Omental fat pad (tissue), 3 donors: ENCODE measurements at regions not wholly inside any gene's neighbourhood (a gene's known extent, or its start where the extent isn't known, plus 50 kb on each side); places are given as distances from the start of the nearest gene placed in this dataset.

ENCODE experiments used
- ATAC-seq: fragments of 150-250 bp; one replicate; pipeline ENCODE4 v1.9.1; 2016; ENCODE audit warnings: mild to moderate bottlenecking, moderate library complexity; ENCODE audit not compliant: low FRiP score
- DNase-seq: peaks from one replicate; pipeline ENCODE4 v3.0.0-alpha.2; 2019; ENCODE audit warnings: low spot score
- TF ChIP-seq, protein P1 (sequence below), 3 donors: fragments of 450-650 bp; IDR thresholded peaks; one replicate each; pipeline ENCODE4 v1.5.1; 2016 to 2017; ENCODE audit warnings: antibody characterized with exemption in 3 of 3, mild to moderate bottlenecking in 3 of 3, moderate library complexity in 2 of 3

DNA sequence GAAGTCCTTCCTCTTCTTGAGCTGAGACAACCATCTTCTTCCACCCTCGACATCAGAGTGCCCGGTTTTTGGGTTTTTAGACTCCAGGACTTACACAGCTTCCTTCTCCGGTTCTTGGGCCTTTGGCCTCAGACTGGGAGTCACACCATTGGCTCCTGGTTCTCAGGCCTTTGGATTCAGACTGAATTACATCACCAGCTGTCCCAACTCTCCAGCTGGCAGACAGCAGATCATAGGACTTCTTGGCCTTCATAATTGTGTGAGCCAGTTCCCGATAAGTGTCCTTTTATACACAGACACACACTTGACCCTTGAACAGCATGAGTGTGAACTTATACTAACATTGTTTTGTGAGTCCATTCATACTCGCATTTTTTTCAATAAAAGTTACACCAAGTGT lies 166.0 kb upstream of the UBL3 start:
- ATAC-seq (no peak), DNase-seq (no peak)
- TF ChIP-seq, protein P1, sequence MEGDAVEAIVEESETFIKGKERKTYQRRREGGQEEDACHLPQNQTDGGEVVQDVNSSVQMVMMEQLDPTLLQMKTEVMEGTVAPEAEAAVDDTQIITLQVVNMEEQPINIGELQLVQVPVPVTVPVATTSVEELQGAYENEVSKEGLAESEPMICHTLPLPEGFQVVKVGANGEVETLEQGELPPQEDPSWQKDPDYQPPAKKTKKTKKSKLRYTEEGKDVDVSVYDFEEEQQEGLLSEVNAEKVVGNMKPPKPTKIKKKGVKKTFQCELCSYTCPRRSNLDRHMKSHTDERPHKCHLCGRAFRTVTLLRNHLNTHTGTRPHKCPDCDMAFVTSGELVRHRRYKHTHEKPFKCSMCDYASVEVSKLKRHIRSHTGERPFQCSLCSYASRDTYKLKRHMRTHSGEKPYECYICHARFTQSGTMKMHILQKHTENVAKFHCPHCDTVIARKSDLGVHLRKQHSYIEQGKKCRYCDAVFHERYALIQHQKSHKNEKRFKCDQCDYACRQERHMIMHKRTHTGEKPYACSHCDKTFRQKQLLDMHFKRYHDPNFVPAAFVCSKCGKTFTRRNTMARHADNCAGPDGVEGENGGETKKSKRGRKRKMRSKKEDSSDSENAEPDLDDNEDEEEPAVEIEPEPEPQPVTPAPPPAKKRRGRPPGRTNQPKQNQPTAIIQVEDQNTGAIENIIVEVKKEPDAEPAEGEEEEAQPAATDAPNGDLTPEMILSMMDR (IDR thresholded peaks at IDR 0.05) = no peak

DNA sequence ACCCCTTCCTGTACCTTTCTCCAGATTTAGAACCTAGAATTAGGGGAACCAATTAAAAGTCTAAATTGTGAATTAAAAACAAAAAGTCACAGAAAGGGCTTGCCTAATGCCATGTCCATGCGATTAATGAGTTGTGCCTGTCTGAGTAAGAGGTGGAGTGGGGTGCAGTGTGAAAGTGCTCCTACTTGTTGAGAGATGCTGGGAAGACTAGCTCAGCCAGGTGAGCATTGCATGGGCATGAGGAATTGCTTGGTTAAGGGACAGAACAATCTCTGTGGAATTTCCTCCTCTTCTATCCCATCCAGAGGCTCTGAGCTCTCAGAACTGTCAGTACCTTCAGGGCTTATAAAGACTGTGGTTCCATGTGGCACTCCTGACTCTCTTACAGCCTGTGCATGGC lies 159.0 kb upstream of the UBL3 start:
- DNase-seq = no peak
- TF ChIP-seq, protein P1 (IDR thresholded peaks at IDR 0.05) = no peak
- no peak for ATAC-seq

DNA sequence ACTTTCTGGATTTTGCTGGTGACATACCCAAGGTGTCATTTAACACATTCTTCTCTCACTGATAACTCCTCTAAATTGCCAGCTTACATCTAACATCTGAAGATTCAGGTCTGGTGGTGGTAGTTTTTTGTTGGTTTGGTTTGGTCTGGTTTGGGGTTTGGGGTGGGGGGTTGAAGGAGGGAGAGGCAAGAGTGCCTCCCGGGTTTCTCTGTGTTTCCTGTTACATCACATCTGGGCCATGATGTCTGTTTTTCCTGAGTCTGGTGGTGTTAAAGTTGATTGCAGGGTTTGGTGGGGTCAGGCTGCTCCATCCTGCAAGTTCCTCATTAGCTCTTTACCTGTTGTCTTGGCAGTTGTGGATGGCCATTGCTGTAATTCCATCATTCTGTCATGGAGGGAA lies 155.8 kb upstream of the UBL3 start:
- TF ChIP-seq, protein P1 (IDR thresholded peaks at IDR 0.05) = no peak
- ATAC-seq (no peak), DNase-seq (no peak)

DNA sequence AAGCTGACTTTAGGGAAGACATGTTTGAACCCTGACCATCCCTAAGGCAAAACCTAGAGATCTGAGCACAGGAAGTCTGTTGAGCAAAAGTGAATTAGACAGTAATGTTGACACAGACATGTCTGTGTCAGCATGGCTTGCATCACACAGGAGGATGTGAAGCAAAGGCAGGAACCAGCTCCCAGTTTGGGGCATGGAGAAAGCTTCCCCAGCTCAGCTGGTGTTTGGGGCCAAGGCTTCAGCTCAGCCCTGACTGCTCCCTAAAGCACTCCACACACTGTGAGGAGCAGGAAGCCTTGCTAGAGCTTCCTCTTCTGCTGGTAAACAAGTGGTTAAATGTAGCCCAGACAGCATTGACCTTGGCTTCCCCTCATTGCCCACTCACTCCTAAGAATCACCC lies 153.8 kb upstream of the UBL3 start:
- ATAC-seq (no peak), DNase-seq (no peak)
- TF ChIP-seq, protein P1 (IDR thresholded peaks at IDR 0.05) = no peak

DNA sequence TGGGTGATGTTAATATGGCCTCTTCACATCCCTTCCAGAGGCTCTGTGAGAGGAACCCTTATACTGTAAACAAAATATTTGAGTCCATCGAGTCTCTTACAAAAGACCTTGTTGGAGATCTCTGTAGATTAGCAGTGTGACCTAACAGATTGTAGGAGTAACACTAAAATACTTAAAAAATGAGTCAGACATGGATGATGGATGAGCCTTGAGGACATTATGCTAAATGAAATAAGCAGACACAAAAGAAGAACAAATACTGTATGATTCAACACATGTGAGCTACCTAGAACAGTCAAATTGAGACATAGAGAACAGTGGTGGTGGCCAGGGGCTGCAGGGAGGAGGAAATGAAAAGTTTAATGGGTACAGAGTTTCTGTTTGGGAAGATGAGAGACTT lies 152.2 kb upstream of the UBL3 start:
- DNase-seq = no peak
- no peak for ATAC-seq
- TF ChIP-seq, protein P1 (IDR thresholded peaks at IDR 0.05) = no peak

DNA sequence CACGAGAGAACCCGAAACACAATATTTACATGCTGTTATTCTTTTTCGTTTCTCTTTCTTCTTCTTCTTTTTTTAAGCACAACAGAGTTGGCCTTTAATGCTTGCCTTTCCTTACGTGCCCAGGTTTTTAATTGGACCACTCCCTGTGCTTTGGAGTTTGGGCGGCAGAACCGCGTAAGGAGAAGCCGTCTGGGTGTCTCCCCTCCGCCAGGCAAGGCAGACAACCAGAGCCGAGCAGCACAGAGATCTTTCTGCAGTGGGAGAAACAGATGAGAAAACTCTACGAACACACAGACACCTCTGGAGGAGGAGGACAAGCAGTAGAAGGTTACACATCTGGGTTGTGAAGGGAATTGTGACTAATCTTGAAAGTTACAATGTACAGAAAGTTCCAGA lies 150.0 kb upstream of the UBL3 start:
- TF ChIP-seq, protein P1 (IDR thresholded peaks at IDR 0.05) = no peak
- ATAC-seq (no peak), DNase-seq (no peak)

DNA sequence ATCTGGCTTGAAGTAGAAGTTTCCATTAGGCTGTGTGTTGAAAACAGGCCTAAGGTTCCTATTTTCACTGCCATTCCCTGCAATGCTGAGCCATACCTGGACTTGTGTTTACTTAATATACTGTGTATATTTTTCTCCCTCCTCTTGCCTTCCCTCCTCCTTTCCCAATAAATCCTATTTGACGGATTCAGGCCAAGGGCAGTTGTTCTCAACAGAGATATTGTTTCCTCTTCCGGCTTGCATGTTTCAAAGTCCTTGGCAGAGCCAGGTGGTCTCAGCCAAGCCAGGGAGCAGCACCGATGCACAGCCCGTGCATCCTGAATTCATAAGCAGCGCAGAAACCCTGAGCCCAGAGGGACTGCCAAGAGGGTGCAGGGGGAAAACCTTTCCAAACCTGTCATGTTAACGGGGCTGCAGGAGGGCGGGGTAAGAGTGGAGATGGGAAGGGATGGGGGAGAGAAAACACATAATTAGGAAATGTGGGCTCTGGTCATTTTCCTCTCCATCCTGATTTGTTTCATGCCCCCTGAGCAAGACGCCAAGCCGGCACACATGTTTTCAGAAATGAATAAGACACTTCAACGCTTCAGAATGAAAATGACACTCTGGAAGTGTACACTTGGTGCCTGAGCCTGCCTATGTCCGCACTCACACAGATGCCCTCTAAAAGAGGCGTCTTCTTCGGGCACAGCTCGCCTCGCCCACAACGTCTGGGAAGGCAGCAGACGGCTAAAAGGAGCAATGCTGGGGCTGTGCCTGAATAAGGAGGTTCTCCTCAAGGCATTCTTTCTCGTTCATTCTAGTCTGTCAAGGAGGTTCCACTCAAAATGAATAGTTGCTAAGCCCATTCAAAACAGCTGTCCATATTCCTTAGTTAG lies 149.3 kb upstream of the UBL3 start:
- ATAC-seq = no peak
- DNase-seq = no peak
- TF ChIP-seq, protein P1 (IDR thresholded peaks at IDR 0.05) = no peak
